ENCODE measurements at regions not wholly inside any gene's neighbourhood (a gene's known extent, or its start where the extent isn't known, plus 50 kb on each side); places are given as distances from the start of the nearest gene placed in this dataset.

DNA sequence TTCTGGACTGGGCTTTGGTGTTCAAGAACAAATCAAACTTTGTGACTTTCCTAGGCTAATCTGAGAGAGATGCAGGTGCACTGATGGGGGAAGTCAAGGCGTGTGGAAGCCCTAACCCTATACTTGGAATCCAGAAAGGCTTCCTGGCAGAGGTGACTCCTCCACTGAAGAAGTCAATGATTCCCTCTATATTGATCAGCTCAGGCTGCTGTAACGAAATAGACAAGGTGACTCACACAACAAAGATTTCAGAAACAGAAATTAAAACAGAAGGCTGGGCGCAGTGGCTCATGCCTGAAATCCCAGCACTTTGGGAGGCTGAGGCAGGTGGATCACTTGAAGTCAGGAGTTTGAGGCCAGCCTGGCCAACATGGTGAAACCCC lies 69.6 kb upstream of the GGTA1 start:
- DNase-seq: no peak

GRCh38 chr9:121572581-121572980 lies 72.9 kb upstream of the GGTA1 start:
- DNase-seq: no peak

DNA sequence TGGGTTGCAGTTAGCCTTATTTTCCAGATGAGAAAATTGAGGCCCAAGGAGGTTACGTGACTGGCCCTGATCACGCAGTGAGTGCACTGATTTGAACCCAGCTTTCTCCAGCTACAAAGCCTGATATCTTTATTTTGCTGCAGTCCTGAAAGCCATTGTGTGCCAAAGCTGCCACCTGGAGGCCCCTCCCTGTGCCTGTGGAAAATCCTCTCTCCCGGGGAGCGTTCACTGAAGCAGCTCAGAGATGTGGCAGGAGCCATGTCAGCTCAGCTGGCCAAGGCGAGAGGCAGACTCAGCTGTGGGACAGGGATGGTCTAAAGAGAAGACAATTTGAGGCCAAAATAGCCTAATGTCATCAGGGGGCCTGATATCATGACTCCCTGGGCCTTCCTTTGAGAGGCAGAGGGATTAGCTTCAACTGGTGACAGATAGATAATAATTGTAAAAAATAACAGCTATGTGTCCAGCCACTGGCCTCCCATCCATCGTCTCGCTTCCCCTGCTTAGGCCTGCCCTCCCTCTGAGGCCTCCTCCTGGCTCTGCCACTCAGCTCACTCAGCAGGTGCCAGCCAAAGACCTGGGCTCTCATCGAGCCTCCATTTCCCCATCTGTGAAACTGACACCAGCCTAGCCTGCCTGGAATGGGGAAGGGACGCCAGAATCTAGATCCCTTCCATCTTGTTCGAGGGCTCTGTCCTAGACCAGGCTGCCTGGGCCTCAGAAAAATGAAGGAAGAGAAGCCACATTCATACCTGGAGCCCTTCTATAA lies 74.3 kb upstream of the GGTA1 start:
- no peak for DNase-seq

DNA sequence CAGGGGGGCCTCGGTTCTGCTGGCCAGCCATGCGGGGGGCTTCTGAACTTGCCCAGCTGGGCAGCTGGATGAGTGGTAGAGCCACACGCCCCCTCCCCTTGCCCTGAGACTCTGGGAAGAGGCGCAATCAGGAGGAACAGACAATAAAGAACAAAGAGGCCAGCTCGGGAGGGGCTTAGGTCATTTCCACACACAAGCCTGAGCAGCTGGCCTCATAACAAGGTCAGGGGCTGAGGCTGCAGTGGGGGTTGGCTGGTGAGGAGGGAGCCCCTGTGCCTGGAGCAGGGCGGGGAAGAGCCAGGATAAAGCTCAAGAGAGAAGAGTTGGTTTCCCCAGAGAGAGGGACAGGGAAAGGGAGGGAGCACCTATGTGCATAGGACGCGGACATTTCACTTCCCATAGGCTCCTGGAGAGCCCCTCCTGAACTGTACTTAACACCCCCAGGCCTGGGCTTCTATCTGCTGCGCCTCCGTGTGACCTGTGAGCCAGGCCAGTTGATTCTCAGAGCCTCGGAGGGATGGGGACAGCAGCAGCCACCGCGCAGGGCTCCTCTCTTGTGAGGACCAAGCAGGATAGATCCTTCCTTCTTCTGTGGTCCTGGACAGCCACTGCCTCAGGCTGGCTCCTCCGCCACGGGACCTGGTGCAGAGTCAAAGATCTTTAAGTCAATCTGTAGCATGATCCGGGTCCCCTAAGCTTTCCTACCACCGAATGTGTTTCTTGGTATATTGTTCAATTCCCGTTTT lies 75.3 kb upstream of the GGTA1 start:
- no peak for DNase-seq

GRCh38 chr9:121576281-121577075 lies 75.0 kb upstream of the DAB2IP start:
- DNase-seq: no peak

- no peak for DNase-seq
These were observed 74.3 kb upstream of the DAB2IP start for GRCh38 chr9:121577166-121577565.

- DNase-seq: no peak
These were observed 73.9 kb upstream of the DAB2IP start for GRCh38 chr9:121577572-121577971.

- no peak for DNase-seq
These were observed 69.4 kb upstream of the DAB2IP start for GRCh38 chr9:121581786-121582600.

DNA sequence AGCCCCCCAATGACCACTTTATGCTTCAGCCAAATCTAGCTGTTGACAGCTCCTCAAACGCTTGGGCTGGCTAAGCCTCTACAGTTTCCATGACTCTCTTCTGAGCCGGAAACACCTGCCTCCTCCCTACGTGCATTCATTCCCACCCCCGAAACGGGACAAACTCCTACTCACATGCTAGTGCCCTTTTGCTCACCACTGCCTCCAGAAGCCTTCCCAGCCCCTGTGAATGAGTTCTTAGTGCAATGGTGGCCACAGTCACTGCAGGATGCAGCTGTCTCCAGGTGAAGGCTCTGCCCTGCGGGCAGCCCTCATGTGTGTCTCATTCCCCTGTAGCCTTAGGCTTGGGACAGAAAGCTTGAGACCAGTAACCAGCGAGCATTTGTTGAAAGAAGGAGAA lies 68.8 kb upstream of the DAB2IP start:
- no peak for DNase-seq

GRCh38 chr9:121584421-121584820 lies 67.0 kb upstream of the DAB2IP start:
- DNase-seq: no peak

DNA sequence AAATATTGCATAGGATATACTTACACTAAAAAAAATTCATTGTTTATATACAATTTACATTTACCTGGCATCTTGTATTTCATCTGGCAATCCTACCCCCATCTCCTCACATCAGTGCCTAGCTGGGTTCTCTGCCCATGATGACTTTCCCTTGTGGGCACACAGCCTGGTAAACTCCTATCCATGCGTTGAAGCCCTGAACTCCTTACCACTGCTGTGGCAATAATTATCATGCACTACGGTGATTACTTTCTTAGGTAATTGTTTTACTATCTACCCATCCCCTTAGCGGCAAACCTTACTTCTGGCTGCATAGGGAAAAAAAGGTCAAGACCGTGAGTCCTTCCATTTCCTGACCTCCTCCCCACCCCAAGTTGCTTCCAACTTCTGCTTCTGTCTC lies 63.6 kb upstream of the DAB2IP start:
- no peak for DNase-seq

DNA sequence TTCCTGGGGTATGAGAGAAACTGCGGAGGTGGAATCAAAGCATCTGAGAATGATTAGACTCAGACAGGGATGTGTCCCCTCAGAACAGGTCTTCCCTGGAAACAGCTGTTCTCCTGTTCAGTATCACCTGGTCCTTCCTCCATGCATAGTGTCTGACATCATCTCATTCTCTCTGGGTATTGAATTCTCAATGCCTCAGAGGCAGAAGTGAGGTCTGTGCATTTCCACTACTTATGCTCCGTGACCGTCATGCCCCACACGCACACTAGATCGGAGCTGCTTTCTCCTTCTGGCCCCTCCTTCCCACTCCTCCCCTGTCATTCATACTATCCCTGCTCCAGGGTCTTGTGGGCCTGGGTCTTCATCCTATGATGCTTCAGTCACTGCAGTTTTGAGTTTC lies 61.4 kb upstream of the DAB2IP start:
- DNase-seq: no peak

- no peak for DNase-seq
These were observed 59.2 kb upstream of the DAB2IP start for GRCh38 chr9:121592265-121592664.

GRCh38 chr9:121593066-121593465 lies 58.4 kb upstream of the DAB2IP start:
- DNase-seq: no peak

DNA sequence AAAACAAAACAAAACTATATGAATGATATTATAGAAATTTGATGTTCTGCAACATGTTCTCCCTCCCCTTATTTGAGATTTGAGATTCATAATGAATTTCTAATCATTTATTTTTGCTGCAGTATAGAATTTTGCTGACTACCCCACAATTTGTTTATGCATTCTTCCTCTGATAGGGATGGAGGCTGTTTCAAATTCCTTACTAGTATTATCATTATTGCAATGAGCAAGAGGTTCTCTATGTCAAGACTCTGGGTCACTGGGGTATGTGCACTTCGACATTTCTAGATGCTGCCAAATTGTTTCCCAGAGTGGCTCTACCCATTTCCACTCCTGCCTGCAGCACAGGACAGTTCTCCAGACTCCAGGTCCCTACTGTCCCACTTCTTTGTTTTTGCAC lies 54.9 kb upstream of the DAB2IP start:
- DNase-seq: no peak

- DNase-seq: no peak
These were observed 53.7 kb upstream of the DAB2IP start for GRCh38 chr9:121597698-121598166.

DNA sequence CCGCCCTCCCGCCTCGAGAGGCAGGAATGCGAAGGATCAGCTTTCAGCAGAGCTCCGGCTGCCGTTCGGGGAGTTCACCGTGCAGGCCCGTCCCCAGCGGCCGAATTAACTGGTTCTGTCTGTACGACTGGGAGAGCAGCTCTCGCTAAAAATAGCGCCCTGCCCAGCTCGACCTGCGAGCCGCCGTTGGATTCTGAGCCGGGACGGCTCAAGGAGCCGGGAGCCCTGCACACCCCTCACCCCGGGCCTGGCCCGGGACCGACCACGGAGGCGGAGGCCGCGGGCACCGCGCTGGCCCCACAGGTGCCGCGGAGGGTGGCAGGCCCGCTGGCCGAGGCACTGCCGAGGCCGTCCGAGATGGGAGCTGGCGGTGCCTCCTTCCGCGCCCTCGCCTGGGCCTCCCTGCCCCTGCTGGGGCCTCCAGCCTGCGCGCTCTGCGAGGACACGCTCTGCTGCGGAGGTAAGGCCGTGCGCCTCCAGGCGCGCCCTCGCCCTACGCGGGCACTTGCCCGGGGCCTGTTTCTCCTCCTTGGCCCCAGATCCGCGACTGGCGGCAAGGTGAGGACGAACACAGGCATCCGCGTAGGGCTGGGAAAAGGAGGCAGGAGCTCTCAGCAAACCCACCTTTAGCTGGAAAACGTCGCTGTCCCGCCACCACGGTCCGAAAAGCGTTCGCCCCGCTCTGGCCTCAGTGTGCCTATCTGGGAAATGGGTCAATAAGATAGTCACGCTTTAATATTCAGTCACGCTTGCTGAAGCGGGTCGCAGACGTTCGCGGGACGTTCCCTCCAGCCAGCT lies 53.1 kb upstream of the DAB2IP start:
- no peak for DNase-seq

DNA sequence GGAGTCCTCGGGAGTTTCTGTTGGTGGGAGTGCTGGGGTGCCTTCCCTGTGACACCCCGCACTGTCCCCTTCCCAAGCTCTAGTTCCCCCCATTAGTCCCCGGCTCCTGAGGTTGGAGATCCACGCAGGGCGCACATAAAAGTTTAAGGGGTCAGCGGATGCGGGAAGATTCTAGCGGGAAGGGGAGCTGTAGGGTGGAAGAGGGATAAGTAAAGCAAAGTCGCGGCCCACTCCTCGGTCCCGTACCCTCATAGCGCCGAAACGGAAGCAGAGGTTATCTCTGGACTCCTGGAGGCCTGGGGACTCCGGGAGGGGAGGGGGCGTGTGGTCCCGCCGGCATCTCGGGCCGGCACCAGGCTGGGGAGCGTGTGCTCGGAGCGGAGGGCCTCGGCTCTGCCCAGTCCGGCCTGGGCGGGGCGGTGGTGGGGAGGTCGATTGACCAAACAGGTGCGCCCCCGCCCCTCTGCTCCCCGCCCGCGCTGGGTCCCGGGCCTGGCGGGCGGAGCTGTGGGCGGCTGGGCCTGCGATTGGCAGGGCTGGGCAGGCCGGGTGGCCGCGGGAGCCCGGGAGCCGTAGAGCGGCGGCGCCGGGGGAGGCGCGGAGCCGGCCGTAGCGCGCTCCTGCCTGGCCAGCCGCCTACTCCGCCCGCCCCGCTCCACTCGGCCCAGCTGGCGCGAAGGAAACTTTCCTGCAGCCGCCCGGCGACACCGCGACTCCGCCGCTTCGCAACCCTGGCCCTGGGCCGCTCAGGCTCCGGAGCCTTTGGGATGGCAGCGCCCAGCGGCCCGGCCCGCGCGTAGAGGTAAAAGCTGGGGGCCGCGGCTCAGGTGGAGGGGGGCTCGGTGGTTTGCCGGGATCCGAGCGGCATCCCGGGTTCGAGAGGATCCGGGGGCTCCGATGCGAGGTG lies 52.2 kb upstream of the DAB2IP start:
- no peak for DNase-seq

GRCh38 chr9:121599872-121600585 lies 51.4 kb upstream of the DAB2IP start:
- DNase-seq: no peak

GRCh38 chr9:121601194-121601593 lies 50.2 kb upstream of the DAB2IP start:
- peak; percentile 13 for DNase-seq

Data from activated CD4-positive, alpha-beta T cell treated with anti-CD3 and anti-CD28 coated beads, Interleukin-2, Interleukin-6, amounts not matched to agents 100 ng/mL and 50 ng/mL, durations not matched to agents 16 hours and 8 hours (primary cell).